ENCODE measurements at regions not wholly inside any gene's neighbourhood (a gene's known extent, or its start where the extent isn't known, plus 50 kb on each side); places are given as distances from the start of the nearest gene placed in this dataset.

DNA sequence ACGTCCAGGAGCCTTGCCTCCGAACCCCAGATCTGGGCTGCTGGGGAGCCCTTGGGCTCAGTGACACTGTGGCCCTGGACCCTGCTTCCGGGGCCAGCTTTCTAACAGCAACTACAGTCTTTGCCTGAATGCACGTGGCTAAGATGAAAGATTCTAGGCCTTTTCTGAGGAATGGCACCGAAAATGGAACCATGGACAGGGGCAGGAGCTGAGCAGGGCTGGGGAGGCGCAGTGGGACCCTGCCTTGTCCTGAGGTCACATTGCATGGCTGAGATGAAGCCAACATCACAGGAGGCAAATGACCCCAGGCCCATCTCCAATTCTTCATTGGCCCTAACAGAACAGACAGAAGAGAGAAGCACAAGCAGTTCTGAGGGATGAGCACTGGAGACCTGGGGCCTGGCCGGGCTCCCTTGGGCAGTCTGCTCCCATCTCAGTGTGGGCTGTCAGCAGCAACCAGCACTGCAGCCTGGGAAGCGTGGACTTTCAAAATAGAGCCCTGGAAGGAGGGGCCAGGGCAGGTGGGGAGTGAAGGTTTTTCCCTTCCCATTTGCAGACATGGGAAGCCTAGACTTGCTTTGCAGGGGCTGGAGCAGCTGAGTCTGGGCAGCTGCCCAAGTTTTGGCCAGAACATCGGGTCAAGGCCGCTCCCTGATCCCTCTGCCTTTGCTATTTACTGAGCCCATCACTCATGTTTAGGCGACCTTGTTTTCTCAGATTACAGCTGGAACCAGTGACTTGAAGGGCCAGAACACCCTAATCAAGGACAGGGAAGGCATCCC, 114.4 kb upstream of the TCERG1L start:
- no peak for DNase-seq (ENCODE audit: low spot score)

DNA sequence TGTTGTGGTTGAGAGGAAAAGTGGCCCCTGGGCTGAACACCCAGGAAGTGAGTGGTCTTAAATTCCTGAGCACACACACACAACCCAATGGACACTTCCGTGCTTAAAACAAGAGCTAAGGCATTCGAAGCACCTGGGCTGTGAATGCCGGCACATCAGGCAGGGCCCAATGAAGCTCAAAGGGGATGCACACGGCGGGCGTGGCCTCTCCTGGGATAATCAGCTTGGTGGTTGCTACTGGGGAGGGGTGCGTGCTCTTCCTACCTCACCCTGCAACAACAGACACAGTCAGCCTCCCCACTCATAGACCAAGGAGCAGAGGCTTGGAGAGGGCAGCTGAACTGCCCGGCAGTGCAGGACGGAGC, 115.0 kb upstream of the TCERG1L start:
- no peak for DNase-seq (ENCODE audit: low spot score)

DNA sequence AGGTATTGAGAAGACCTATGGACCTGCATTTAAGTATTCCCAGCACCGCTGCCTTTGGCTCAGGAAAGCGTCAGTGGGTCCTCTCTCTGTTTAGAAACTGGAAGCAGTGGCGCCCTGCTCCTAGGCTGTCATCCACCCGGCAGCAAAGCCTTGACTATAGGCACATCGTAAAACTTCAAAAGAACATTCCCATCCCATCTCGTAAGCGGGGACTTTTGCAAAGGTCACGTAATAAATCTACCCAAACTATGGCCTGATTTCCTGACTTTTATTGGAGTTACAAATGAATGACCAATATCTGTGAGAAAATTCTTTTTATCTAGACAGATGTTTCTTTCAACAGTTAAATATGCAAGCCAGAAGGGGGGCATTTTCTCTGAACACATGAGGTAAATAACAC, 115.8 kb upstream of the TCERG1L start:
- DNase-seq (ENCODE audit: low spot score), result no peak

DNA sequence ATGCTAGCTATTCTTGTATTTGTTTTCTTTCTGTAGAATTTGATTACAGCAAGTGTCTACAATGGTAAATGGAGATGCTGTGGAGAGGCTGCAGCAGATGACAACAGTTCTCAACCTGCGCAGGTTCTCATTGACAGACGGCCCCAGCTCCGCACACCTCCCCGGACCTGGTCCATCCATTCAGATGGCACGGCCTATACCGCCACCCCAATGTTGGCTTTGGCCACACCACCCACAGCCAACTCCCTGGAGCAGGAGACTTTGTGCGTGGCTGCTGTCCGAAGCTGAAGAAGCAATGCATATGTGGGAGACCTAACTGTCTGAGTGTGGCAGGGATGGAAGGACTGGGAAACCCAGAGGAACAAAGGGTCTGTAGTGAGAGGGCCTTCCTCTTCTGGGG, 116.4 kb upstream of the TCERG1L start:
- no peak for DNase-seq (ENCODE audit: low spot score)

DNA sequence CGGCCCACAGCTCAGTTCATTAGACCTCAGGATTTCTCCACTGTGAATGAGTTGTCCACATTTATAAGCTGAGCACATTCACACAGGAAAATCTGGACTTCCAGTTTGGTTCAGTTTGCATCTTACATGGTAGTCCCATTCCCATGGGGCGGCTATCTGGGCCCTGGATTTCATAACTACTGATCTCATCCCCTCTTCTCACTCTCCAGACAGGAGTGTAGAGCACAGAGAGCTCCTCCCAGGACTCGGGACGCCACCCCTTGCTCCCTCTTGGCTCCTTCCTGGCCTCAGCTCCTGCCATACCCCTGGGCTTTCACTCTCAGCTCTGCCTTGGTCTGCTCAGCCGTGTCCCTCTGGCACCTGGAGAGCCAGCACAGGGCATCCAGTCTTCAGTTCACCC, 117.6 kb upstream of the TCERG1L start:
- no peak for DNase-seq (ENCODE audit: low spot score)

DNA sequence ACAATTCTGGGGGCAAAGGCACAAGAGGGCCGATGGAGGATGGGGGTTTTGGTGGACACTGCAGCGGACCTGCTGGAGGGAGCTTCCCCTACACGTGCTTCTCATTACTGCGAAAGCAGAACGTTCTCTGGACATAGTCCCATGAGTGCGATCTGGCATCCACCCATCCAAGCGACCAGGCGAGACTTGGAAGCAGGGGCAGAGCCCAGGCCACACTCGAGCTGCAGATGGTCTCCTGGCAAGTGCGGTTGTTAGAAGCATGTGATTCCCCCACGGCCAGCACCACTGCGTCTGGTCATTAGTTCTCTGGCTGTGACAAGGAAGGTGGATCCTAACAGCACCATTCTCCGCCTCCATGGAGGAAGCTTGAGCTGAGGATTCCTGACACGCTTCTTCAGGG, 118.4 kb upstream of the TCERG1L start:
- no peak for DNase-seq (ENCODE audit: low spot score)

DNA sequence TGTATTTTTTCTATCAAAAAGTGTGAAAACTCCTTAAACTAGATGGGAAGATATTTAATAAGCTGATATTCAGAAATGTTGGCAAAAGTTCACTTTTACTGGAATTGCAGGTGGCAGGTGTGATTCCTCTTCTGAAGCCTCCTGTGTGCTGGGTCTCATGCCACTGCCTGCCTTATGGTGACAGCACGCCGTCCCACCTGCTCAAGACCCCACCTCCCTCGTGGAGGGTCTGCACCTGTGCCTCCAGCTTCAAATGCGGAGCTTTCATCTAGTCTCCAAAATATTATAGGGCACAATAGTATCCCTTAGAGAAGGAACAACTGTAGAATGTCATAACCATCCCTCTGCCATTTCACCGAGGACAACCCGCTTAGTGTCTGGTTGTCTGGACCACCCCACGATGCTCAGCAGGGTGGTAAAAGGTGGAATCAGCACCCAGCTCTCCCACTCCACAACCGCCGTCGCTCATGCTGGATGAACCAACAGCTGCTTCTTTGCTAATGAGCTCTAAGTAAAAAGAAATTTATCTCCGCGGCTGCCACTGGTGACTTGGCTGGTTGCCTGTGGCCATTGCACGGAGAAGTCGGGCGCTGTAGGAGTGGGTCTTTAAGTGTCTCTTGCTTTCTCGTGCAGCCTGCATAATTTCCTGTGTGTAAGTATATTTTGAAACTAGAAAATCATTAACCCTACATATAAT, 119.3 kb upstream of the TCERG1L start:
- no peak for DNase-seq (ENCODE audit: low spot score)

DNA sequence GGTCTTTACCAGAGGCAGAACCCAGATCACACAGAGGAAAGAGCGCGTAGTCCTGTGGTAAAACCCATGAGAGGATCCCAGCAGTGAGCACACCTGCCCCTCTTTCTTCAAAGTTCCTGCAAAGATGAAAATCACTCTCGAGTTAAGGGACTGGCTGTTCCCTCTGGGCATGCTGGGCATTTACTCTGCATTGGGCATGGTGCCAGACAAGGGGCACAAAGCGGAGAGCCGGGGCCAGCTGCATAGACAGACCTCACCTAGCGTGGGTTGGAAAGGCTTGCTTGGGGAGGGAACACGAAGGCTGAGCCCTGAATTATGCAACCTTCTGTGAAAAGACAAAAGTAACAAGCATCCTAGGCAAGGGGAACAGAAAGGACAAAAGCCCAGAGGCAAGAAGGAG, 120.0 kb upstream of the TCERG1L start:
- DNase-seq (ENCODE audit: low spot score), result no peak

DNA sequence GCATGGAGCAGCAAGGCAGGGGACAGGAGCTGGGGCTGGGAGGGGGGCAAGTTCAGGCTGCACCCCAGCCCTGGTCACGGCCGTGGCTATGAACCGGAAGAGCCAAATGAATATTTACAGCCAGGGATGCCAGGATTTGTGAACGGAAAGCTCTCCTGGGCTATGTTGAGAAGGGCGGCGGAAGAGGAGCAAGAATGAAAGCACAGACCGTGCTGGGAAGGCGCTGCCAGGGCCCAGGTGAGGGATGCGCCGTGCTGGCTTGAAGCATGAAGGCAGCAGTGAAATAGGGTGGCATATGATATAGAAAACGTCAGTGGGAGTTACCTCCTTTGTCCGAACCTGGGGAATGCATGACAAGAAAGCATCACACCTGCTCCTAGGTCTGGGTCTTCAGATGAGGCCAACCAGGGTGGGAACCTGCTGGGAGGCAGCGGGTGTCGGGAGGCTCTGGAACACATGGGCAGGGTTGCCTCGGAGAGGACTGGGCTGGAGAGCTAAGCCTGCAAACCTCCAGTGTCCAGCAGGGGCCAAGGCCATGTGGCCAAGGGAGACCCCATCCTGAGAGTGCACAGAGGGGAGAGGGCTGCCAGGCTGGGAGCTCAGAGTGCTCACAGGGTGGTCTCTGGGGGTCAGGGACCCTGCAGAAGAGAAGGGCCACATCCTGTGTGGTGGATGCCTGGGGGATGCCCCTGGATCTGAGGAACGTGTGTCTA, 120.6 kb upstream of the TCERG1L start:
- DNase-seq (ENCODE audit: low spot score), result no peak

DNA sequence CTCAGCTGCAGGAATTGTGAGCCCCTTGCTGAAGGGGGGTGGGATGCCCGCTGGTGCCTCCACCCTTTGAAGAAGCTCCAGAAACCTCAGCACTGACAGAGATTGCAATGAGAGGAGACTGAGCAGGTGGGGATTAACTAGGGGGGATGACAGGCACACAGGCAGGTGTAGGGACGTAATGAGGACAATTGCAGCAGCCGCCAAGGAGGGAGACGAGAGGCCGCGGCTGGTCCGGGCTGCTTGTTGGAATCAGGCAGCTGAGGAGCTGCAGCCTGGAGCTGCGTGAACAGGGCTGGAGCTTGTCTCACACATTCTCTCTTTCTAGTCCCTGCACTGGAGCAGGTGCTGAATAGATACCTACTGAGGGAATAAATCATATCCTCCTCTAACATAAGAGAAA, 122.0 kb upstream of the TCERG1L start:
- DNase-seq (ENCODE audit: low spot score), result no peak

DNA sequence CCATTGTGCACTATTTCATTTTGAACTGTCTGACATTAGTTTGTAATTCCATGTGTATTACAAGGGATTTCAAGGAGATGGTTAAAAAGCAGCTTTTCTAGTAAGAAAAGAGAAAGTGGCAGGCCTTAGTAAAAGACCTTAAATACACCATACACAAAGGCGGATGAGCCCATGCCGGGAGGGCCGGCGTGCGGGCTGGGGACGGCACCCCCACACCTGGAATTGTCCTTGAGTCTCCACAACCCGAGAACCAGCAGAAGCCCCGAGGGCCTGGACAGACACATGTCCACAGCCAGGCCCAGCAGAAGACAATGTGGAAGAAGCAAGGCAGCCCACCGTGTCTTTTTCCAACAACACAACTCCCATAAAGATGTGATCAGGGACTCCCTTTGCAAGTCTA, 123.7 kb upstream of the TCERG1L start:
- no peak for DNase-seq (ENCODE audit: low spot score)

DNA sequence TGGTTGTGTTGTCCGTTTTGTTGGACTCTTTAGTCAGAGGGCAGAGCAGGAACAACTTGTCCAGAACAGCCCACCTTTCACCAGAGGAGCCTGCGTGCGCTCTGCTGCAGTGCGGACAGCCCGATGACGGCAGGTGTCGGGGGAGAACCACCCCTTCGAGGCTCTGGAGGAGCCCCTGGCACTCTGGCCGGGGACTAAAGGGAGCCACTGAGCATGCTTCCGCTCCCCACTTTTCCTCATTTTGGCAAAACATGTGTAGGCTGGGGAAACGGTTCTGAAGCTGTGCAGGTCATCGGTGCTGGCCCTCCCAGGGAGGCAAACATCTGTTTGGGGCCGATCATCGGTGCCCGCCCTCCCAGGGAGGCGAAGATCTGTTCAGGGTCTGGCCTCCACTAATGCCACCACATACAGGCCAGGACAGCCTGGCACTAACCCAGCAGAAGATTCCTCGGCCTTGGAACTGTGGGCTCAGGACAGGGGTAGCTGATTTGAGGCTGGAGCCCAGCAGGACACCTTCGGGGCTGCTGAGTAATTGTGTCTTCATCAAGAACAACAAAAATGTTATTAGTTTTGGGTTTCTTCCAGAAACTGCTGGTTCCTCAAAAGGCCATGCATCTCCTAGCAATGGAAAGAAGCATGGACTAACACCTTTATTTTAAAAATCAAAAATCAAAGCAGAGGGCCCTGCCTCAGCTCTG, 124.4 kb upstream of the TCERG1L start:
- no peak for DNase-seq (ENCODE audit: low spot score)

DNA sequence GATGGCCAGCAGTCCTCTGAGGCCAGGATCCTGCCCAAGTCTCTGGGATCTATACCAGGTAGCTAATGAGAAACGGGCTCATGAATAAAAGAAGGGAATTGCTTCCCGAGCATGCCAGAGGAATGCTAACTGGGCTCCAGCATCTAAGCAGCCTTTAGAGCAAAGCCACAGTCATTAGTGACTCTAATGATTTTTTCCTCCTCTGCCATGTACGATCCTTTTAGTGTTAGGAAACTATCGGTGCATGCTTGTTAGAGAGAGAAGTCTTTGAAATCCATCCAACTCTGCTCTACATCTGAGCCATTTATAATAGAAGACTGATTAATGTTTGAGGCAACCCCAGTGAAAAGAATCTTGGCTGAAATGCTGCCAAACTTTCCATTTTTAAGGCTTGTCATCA, 124.9 kb upstream of the TCERG1L start:
- no peak for DNase-seq (ENCODE audit: low spot score)

DNA sequence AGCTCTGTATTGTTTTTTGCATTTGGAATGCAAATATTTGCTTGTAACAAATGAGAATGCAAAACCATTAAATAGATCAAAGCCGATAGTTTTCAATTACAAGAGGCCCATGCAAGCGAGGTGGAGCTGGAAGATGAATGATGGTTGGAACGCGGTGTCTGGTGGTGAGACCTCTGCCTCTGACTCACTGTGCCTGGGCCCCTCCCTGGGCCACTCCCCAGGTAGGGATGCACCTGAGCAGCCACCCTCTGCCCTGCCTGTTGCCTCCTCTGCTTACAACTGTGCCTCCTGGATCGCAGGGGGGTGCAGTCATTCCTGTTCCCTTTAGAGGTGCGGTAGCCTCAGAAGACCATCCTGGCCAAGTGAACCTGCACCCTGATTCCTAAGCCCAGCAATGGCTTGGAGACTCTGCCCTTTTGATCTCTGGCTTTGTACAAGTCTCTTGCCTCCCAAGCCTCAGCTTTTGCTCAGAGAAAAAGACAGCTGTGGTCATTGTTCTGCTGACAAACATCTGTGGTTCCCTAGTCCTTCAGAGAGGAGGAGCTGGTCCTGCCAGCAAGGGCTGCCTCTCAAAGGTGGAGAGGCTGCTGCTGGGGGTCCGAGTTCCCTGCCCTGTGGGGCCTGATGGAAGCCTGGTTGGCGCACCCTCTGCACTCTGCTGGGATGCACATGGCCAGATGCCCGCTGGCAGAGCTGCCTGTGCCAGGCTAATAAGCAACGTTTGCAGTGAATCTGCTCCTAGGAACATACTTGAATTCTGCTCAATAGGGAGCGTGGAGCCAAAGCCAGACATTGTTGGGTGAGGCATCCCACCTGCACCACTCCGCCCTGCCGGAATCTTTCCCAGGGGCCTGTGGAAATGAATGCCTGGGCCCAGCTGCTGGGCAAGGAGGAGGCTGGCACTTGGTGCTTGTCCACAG, 126.3 kb upstream of the TCERG1L start:
- peak; percentile 55 for DNase-seq (ENCODE audit: low spot score)

DNA sequence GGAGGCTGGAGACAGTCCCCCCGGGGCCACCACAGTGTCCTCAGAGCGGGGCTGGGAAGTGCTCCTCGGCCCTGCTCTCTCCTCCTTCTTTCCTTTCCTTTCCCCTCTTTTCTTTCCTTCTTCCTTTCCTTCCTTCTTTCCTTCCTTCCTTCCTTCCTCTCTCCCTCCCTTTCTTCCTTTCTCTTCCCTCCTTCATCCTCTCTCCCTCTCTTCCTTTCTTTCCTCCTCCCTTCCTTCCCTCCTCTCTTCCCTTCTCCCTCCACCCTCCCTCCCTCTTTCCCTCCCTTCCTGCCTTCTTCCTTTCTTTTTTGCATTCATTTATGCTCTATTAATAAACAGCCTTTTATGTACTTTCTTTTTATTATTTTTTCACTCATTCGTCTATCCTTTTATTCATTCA, 127.1 kb upstream of the TCERG1L start:
- DNase-seq (ENCODE audit: low spot score), result no peak

DNA sequence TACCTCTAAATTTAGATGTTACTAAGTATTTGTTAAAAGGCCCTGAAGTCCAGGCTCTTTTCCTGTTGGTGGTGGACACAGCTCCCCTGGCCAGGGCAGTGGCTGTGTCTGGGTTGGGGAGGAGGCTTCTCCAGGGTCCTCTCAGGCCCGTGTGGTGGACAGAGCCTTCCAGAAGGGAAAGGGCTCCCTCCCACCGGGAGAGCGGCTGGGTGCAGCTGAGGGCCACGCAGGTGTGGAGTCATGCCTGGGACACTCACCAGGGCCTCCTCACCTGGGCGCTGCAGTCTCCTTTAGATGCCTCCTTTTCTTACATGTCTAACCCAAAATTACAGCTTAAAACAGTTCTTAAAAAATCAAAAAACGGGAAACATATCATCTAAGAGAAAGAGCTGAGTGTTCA, 128.2 kb upstream of the TCERG1L start:
- no peak for DNase-seq (ENCODE audit: low spot score)

DNA sequence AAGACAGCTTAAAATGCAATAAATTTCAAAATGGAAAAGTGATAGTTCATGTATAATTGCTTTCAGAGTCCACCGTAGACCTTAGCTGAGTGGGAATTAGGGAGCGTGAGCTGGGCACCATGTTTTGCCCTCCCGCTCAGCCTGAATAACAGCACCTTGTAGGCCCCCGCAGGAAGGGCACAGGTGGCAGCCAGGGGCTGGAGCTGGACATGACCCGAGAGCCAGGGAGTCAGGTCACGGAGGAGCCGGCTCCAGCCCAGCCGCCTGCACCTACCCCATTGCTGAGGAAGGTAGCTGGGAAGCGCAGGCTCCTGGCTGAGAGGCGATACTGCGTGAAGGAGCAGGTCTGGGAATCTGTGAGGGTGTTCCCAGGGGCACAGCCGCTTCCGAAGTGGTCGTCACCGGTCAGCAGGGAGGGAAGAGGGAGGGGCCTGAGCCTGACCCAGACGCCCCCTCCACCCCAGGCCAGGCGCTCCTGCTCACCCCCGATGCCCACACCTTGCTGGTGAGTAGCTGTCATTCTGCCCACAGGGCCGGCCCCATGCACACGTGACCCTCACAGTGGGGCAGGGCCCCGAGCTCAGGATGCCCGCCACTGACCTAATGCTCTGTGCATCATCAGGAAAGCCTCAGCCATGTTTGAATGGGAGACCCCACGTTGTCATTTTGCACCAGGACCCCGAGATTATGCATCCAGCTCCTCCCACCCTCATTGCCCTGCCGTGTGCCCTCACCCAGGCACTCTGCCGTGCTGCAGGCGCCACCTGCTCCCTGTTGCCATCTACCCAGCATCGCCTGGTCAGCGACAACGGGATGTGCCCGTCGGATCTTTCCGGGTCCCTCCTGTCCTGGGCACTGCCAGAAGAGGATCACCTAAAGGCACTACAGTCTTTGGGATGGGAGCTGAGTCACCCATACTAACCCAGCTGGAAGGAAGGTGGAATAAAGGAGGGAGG, 129.2 kb upstream of the TCERG1L start:
- DNase-seq (ENCODE audit: low spot score), result no peak

DNA sequence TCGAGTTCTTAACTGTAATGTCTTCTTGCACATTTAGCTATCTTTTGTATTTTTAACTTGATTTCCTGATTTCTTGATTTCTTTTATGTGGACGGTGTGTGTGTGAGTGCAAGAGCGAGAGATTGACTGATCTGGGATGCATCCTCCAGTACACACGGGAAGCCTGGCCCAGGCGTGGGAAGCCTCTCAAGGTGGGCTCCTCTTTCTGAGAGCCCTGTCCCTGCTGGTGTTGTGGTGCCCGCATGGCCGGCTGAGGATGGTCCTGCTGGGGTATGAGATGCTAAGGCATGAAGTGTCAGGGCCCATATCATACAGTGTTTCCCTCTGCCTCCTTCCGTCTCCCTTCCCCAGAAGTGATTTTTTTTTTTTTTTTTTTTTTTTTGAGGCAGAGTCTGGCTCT, 130.8 kb upstream of the TCERG1L start:
- DNase-seq (ENCODE audit: low spot score), result no peak

DNA sequence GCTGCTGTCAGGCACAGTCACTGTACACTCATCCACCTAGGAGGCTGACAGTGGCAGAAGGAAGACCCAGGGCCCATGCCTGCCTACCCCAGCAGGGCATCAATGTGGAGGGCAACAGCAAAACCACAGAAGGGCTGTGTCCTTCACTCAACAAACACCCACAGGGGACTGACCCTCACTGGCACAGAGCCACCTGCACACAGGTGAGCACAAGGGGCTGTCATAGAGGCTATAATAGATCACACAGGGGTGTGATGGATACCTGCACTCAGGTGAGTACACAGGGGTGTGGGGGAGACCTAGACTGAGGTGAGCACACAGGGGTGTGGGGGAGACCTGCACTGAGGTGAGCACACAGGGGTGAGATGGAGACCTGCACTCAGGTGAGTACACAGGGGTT, 132.8 kb upstream of the TCERG1L start:
- no peak for DNase-seq (ENCODE audit: low spot score)

DNA sequence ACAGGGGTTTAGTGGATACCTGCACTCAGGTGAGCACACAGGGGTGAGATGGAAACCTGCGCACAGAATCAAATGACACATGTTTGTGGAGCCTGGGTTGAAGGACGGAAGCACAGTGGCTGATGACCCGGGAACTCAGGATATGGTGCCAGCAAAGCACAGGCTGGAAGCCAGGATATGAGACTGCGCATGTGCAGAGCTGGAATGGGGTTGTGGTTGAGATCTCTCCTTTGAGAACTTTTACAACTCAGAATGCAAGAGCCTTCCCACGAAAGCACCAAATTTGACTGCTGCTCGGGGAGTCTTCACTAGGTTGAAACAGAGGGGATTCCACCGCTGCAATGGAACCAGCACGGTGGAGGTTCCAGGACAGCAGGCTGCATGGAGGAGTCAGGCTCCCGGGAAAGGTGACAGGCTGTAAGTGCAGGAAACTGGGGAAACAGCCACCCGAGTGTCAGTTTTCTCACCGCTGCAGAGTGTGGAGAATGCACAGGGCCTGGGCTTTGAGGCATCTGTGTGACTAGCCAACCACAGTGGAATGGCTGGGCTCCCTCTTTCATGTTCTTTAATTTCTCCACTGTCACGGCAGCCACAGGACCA, 133.4 kb upstream of the TCERG1L start:
- no peak for DNase-seq (ENCODE audit: low spot score)
